ENCODE measurements at regions not wholly inside any gene's neighbourhood (a gene's known extent, or its start where the extent isn't known, plus 50 kb on each side); places are given as distances from the start of the nearest gene placed in this dataset.

- CTCF ChIA-PET = no interaction called here
- Mint-ChIP-seq H3K4me3 (no peak overlapping the region), H3K36me3 (ENCODE audit: low read depth) (no peaks in the 10 kb centered on the region), H3K27me3 (no peaks in the 10 kb centered on the region), H3K4me1 (no peaks in the 10 kb centered on the region), H3K9me3 (no peaks in the 10 kb centered on the region), H3K27ac (no peak overlapping the region)
- POLR2A ChIA-PET = no interaction called here
- no peak for TF ChIP-seq CTCF (IDR thresholded peaks at IDR 0.05)
- ATAC-seq (ENCODE audit: low read depth) (no peak), DNase-seq (no peak)
- intact Hi-C loops (cut with micrococcal nuclease) = no loop called here
Observed at GRCh38 chr14:43200519-43200918, 1306.6 kb downstream of the FSCB start.

- ATAC-seq (ENCODE audit: low read depth) (no peak), DNase-seq (no peak)
- no peak for TF ChIP-seq CTCF (IDR thresholded peaks at IDR 0.05)
- intact Hi-C loops (cut with micrococcal nuclease) = no loop called here
- no peaks in the 10 kb centered on the region for H3K4me1 Mint-ChIP-seq
- ChIA-PET CTCF (interaction anchor here (0.6 kb wide), 1 partner anchor 45 kb away, joined by 3 read pairs; no protein-coding TSS in a partner anchor), POLR2A (no interaction called here)
- no peak overlapping the region for H3K27ac Mint-ChIP-seq
- H3K4me3 Mint-ChIP-seq = no peak overlapping the region
- H3K9me3 Mint-ChIP-seq = no peaks in the 10 kb centered on the region
- H3K36me3 Mint-ChIP-seq (ENCODE audit: low read depth) = no peaks in the 10 kb centered on the region
- no peaks in the 10 kb centered on the region for H3K27me3 Mint-ChIP-seq
Observed at GRCh38 chr14:43198465-43198864, 1308.6 kb downstream of the FSCB start.

GRCh38 chr14:43184540-43184939 lies 1322.5 kb downstream of the FSCB start:
- DNase-seq (no peak), ATAC-seq (ENCODE audit: low read depth) (no peak)
- Mint-ChIP-seq H3K9me3 (peaks cover 2% of the 10 kb centered on the region), H3K27ac (no peak overlapping the region), H3K4me3 (no peak overlapping the region), H3K27me3 (no peaks in the 10 kb centered on the region), H3K4me1 (no peaks in the 10 kb centered on the region), H3K36me3 (ENCODE audit: low read depth) (no peaks in the 10 kb centered on the region)
- ChIA-PET CTCF (no interaction called here), POLR2A (no interaction called here)
- intact Hi-C loops (cut with micrococcal nuclease) = no loop called here
- TF ChIP-seq CTCF (IDR thresholded peaks at IDR 0.05) = no peak

- Mint-ChIP-seq H3K9me3 (no peaks in the 10 kb centered on the region), H3K4me1 (no peaks in the 10 kb centered on the region), H3K27ac (no peak overlapping the region), H3K4me3 (no peak overlapping the region), H3K36me3 (ENCODE audit: low read depth) (no peaks in the 10 kb centered on the region), H3K27me3 (no peaks in the 10 kb centered on the region)
- ChIA-PET POLR2A (no interaction called here), CTCF (no interaction called here)
- DNase-seq = no peak
- intact Hi-C loops (cut with micrococcal nuclease) = no loop called here
- ATAC-seq (ENCODE audit: low read depth) = no peak
- no peak for TF ChIP-seq CTCF (IDR thresholded peaks at IDR 0.05)
Observed at GRCh38 chr14:43183916-43184315, 1323.2 kb downstream of the FSCB start.

- DNase-seq (no peak), ATAC-seq (ENCODE audit: low read depth) (no peak)
- Mint-ChIP-seq H3K27ac (no peak overlapping the region), H3K27me3 (no peaks in the 10 kb centered on the region), H3K36me3 (ENCODE audit: low read depth) (no peaks in the 10 kb centered on the region), H3K4me1 (no peaks in the 10 kb centered on the region), H3K4me3 (no peak overlapping the region), H3K9me3 (peaks cover 3% of the 10 kb centered on the region)
- no peak for TF ChIP-seq CTCF (IDR thresholded peaks at IDR 0.05)
- CTCF ChIA-PET = interaction anchor here (0.6 kb wide), 1 partner anchor 271 kb away, joined by 4 read pairs; no protein-coding TSS in a partner anchor
- intact Hi-C loops (cut with micrococcal nuclease) = no loop called here
- POLR2A ChIA-PET = no interaction called here
Observed at GRCh38 chr14:43175896-43176295, 1331.2 kb downstream of the FSCB start.
